ENCODE measurements at regions not wholly inside any gene's neighbourhood (a gene's known extent, or its start where the extent isn't known, plus 50 kb on each side); places are given as distances from the start of the nearest gene placed in this dataset.

DNA sequence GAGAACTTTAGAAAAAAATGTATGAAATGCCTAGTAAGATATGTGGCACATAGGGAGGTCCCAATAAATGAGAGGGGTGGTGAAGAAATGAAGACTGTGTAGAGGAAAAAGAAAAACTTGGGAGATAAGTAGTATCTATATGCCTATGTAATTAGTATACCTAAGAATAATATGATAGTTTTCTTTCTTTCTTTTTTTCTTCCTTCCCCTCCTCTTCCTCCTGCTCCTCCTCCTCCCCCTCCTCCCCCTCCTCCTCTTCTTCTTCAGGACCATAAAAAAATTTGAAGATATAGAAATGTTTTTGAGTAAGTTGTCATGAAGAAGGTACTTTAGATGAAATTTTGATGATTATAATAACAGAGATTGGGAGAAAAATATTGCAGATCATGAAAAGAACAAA, 857.4 kb downstream of the MAT2B start:
- intact Hi-C loops (cut with micrococcal nuclease) = no loop called here

DNA sequence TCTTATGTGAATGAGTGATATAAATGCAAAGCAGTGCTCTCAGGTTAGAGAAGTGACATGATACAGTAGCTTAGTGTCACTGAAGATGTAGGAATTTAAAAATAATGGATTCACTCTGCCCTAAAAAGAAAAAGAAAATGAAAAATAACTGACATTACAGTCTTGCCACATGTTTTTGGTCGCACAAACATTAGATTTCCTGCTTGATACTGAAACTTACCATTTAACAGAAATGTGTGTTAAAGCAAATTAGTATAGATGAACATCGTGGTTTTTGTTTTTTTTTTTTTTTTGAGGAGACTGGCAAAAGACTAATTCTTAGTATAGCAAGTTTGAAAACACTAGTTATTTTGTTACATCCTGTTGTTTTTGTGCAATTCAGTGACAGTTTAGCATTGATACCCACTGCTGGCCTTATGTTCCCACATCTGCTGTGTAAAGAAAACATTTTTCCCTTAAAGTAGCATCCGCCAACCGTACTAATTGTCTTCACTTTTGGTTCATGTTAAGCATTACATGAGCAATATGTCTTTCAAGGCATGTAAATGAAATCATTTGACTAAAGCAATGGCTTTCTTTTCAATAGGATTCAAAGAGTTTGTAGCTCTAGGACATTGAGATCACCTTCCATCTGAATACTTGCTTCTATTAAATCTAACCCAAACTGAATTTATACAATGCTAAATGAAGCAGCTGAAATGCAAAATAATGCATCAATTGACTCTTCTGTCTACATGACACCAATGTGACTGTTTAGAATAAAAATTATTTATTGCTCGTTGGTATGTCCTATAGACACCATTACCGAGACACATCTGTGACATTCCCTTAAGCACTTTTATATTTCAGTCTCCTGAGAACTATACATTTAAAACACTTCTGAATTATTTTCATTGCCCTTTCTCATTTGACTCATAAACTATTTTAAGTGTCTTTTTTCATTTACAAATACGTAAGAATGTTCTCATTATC, 859.1 kb downstream of the MAT2B start:
- intact Hi-C loops (cut with micrococcal nuclease) = no loop called here

DNA sequence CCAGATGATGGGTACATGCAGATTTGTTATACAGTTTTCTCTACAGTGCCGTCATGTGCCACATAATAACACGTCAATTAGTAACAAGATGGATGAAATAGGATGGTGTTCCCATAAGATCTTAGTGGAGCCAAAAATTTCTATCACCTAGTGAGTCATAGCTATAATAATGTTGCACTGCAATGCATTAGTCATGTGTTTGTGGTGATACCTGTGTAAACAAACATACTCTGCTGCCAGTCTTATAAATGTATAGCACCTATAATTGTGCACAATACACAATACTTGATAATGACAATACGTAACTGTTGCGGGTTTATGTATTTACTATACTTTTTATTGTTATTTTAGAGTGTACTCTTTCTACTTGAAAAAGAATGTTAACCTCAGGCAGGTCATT, 865.4 kb downstream of the MAT2B start:
- intact Hi-C loops (cut with micrococcal nuclease) = no loop called here

DNA sequence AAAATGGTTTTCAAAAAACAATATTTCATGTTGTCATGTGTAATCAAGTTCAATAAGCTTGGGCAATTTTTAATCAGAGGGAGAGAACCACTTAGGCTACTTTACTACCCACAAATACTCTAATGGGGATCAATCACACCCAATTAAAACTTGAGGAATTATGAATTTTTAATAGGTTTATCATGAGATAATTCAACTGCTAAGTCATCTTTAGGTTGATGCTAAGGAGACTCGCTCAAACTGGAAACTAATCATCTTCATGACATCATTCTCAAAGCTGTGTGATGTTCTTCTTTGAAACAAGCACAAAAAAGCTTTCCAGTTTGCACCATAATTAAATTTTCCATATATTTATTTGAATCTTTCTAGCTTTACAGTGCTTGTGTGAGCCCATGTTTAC, 867.5 kb downstream of the MAT2B start:
- intact Hi-C loops (cut with micrococcal nuclease) = no loop called here

DNA sequence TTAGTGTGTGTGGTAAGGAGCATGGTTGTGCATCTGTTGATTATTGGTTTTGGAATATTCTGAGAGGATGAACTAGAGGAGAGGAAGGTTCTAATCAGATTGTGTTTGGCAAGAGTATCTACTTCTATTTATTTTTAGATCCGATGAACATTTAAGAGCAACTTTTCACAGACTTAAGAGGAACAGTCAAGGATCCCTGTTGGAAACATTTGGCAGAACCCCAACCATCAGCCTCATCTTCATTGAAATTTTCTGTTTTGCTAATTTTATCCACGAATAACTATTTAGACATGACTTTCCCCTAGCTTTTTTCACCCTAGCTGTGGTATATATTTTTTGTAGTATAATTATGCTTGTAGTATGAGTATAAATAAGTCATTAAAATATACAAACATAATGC, 868.5 kb downstream of the MAT2B start:
- intact Hi-C loops (cut with micrococcal nuclease) = no loop called here

DNA sequence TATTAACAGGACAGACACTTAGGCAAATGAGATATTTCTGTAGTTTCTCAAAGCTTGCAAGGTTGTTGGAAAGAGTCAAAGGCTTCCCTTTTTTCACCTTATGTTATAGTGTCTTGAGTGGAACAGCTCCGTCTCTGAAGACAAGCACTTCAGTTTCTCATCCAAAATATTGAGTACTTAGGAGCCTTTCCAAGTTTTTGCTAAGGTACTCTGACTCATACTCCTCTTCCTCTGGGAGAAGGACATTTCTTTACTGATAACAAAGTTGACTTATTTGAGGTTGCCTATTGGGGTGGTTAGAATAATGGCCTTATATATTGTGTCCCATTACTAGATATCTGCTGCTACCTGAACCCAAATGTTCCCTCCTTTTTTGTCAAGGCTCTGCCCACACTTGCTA, 869.6 kb downstream of the MAT2B start:
- intact Hi-C loops (cut with micrococcal nuclease) = no loop called here

DNA sequence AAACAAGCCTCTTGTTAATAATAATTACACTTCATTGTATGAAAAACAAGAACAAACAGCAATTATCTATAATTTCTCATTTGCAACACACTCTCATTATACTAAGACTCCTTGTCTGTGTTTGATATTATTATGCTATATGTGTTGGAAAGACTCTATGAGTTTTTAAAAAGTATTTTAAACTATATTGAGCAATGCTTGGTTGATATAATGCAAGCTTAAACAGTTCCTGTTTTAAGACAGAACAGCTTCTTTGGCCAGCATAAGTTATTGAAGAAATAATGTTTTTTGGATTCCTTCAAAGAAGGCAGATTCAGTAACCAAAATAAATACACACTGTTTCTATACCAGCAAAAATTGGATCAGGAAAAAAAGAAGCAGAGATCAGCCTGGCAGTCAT, 871.4 kb downstream of the MAT2B start:
- intact Hi-C loops (cut with micrococcal nuclease) = no loop called here

DNA sequence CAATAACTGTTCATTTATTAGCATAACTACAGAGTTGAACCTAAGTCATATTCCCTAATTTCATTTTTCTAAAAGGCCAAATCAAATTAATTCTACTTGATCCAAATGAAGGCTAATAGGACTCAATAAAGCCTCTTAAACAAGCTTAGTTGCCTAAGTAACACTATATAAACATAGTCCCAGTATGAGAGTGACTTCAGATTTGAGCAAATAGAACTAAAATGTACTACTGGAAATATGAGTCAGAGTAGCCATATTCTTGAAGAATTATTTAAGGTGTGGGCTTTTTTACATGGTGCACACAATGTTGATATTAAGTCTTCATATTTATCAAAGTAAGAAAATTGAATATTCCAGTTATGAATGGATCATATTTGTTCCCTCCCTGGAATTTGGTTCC, 872.3 kb downstream of the MAT2B start:
- intact Hi-C loops (cut with micrococcal nuclease) = no loop called here

DNA sequence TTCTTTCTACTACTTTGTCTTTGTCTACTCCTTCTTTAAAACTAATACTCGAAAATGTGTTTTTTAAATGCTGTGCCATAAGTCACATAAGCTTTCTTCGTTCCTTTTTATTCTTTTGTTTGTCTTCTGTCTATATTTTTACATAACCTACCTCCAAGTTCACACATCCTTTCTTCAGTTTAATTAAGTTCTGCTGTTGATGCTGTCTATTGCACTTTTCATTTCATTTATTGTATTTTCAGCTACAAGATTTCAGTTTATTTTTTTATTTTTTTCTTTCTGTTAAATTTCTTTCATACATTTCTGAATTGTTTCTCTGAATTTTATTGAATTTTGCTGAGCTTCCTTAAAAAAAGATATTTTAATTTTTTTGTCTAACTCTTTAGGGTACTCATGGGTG, 878.2 kb downstream of the MAT2B start:
- intact Hi-C loops (cut with micrococcal nuclease) = no loop called here

DNA sequence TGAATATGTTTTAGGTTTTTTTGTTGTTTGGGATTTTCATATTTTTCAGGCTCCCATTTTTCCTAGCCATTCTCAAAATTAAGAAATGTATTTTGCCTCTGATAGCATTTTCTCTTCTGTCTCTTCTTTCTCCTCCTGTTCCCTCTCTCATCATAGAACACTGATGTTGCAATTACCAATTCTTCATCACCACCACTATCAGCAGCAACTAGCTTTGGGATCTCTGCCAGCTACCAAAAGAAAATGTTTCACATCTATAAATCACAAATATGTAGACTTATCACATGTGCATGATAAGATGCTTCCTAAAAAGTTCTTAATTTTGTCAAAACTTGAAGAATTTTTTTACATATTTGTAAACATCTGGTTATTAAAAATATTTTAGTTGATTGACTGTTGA, 887.1 kb downstream of the MAT2B start:
- intact Hi-C loops (cut with micrococcal nuclease) = no loop called here

DNA sequence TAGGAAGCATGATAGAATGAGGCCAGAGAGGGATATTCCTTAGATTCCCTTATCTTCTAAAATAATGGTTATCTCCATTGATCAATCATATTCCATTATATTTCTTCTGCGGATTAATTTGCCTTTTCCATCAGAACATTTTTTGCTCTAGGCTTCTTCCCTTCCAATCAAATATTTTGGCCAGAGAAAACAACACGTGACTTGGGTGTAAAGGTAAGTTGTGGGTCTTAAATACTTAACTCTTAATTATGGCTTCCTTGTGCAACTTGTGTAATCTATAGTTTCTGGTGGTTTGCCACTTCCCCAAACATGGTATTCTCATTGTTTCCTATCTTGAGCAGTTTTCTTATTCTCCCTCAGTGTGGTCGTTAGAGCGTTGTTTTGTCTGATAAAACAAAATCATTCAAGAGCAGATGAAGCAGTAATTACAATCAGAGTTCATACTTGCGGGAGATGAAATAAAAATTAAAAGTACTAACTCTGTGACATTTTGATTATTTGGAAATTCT, 889.3 kb downstream of the MAT2B start:
- intact Hi-C loops (cut with micrococcal nuclease) = no loop called here

DNA sequence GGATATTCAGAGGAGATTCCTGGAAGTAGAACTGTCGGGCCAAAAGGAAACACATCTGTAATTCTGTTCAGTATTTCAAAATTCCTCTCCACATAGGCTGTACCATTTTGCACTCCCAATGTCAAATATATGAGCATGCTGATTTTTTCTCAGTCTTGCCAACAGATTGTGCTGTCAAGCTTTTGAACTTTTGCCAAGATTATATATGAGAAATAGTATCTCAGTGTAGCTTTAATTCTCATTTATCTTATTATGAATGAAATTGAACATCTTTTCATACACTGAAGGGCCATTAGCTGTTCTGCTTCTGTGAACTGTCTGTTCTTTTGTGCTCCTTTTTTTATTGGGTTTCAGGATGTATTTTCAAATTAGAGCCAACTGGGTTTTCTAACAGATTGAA, 907.1 kb downstream of the MAT2B start:
- intact Hi-C loops (cut with micrococcal nuclease) = no loop called here

DNA sequence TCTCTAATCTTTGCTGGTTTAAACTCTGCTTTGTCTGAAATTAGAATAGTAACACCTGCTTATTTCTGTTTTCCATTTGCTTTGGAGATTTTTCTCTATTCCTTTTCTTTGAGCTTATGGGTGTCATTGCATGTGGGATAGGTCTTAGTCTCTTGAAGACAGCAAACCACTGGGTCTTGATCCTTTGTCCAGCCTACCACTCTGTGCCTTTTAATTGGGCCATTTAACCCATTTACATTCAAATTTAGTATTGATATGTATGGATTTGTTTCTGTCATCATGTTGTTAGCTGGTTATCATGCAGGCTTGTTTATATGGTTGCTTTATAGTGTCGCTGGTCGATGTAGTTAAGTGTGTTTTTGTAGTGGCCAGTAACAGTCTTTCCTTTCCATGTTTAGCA, 914.7 kb downstream of the MAT2B start:
- intact Hi-C loops (cut with micrococcal nuclease) = no loop called here

DNA sequence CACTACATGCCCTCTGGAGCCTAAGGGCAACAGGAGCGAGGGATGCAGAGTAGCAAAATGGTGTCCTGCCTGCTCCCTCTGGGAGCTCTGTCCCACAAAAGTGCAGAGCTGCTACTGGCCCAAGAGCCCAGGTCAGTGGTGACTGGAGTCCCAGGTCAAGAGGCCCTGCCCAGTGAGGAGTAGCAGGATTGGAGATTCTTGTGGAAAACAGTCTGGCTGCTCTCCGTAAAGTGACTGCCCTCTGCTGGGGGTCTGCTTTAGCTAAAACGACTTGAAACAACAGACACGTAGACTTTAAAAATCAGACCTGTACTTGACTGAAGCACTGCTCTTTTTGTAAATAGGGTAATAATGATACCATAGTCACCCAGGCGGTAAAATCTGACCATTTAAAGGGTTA, 917.0 kb downstream of the MAT2B start:
- intact Hi-C loops (cut with micrococcal nuclease) = no loop called here

DNA sequence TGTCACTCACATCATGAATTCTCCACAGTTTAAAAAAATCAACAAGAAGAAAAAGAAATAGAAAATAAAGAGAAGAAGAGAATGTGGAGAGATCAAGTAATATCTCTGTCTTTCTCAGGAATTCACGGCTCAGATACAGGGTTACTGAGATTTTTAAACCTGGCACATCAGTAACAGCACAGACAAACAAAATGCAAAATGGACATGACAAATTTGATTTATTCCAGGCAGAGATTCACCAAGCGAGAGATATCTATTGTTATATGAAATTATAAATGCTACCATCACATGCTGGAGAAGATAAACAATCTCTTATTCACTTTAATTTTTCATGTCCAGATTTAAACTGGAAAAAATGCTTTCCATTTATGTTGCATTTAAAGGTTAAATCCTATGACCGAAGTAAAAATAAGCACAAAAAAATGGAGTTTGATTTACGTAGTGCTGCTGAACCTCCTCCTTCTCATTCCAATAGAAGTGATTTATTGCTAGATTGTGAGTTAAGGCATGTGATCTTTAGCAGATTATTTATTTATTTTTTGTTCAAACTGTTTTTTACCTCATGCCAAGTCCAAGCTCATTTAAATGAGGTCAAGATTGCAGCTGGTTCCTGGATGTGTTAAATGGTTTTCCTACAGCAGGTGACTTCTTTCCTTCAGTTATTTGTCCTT, 926.4 kb downstream of the MAT2B start:
- intact Hi-C loops (cut with micrococcal nuclease) = no loop called here

DNA sequence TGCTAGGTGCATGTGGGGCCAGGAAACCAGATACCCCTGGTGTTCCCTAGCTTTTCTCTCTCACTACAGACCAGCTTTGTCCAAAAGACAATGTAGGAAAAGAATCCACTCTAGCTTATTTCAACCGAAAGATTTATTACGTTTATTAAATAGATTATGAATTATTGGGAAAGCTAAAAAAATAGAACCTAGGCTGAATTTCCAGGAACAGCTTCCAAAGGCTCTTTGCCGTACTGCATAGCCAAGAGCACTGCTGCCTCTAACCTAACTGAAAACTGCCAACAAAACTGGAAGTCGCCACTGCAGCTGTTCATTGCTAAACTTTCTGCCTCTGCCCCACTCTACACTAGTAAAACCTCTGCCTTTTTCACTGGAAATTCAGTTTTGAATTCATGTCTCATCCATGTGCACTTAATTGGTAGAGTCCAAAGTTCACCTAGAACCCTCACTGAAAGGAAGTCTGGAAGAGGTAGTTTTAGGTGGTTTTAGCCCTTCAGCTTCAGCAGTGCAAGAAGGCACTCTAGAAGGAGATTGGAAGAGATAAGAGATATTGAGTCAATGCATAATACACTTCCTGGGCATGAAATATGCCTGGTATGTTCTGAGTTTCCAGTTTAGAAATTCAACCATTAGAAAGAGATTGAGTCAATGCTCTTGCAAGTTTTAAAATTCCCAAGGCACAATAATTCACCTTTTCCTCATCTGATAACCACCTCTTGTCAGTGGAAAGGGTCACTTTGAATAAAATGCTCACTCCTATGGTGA, 927.9 kb downstream of the MAT2B start:
- intact Hi-C loops (cut with micrococcal nuclease) = no loop called here

DNA sequence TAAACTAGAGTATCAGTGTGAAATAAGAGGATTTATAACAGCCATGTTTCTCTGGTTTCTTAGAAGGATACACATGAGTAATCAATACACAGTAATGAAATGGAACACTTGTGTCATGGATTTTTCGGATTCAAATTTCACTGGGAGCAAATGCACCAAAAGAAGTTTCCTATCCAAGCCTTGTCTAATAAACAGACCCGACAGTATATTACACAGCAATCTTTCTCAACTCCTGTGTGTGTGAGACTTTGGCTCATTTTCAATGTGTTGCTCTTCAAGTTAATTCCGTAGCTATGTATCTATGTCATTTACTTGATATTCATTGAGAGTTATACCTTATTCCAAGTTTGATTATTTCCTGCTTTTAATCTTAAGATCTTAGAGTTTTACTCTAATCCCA, 930.2 kb downstream of the MAT2B start:
- intact Hi-C loops (cut with micrococcal nuclease) = no loop called here

DNA sequence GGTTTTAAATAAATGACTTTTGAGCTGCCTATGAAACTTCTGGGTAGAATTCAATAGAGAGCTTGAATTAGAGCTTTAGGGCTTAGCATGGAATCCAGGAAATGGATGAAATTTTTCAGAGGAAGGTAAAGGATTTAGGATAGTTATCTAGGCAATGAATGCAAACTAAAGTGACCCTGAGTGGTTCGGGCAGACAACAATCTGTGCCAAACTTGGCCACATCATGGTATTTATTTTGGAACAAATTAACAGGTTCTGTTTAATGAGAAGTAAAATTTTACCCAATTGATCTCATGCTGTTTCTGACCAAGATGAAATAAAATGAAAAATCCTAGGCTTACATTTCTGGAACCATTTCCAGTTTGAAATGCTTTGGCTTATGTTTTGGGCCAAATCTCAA, 934.4 kb downstream of the MAT2B start:
- intact Hi-C loops (cut with micrococcal nuclease) = no loop called here

DNA sequence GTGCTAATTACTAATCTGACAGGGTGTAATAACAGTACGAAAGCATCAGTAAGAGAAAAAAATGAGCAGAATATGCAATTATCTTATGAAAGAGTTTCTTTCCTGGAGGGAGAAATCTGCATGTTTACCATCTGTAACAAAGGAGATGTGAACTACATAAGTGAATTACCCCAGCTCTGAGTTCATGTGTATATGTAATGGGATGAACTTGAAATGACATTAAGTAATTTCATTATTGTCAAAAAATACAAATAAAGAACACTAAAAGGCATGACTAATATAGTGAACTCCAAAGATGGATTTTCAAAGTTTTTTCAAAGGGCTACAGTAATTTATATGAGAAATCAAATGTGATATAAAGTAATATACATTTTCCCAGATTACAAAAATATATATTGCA, 944.0 kb downstream of the MAT2B start:
- intact Hi-C loops (cut with micrococcal nuclease) = no loop called here

DNA sequence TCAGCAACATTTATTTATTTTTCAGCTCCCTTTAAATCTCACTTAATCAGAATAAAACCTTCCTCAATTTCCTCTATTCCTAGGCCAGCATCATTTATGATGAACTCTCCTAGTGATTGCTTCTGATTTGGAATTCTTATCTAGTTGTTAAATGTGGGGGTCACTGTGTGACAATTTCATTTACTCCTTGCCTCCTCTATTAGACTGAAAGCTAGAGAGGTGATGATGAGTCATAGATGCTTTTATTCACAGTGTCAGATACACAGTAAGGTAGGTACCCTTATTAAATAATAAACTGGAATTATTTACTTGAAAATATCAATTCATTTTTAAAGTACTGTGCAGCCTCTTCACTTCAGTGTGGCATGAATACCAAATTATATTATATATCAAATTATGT, 960.6 kb downstream of the MAT2B start:
- intact Hi-C loops (cut with micrococcal nuclease) = no loop called here

DNA sequence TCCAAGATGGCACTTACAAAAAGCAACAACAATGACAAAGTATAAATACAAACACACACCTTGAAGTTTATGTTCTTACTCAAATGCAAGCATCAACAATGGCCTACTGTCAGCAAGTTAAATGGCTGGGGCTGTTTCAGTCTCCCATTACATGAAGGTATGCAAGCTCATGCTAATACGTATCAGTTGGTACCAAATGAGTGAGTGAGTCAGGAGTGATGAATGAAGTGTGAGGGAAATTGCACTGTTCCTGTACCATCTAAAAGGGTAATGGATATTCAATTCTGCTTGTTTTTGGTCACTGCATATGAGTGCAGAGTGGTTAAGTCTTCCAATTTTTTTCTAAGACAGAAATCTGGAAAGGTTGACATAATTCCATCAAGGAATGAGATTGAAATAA, 964.9 kb downstream of the MAT2B start:
- intact Hi-C loops (cut with micrococcal nuclease) = no loop called here

DNA sequence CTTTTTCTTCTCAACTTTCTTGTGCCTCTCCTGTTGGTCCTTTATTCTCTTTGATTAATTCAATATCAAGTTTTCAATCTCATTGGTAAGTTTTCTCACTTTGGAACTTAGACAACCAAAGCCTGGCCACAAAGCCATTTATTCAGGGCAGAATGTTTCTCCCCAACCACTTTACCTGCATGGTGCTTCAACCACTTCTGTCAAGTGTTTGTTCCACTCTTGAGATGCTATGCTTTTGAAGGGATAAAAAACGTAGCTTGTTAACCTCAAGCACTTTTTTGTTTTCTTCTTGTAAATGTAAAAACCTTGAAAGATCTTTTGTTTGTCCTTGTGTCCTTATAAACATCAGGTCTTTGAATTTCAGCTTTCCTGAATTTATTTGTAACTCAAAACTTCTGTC, 966.7 kb downstream of the MAT2B start:
- intact Hi-C loops (cut with micrococcal nuclease) = no loop called here

Data from T-helper 1 cell treated with Interleukin-12 subunit alpha and Interleukin-12 subunit beta and Interleukin-4 antibody, amounts not matched to agents 30 ng/mL and 1 ng/mL, for 36 hours (primary cell).